ENCODE measurements at regions not wholly inside any gene's neighbourhood (a gene's known extent, or its start where the extent isn't known, plus 50 kb on each side); places are given as distances from the start of the nearest gene placed in this dataset.

- TF ChIP-seq TAF1 (IDR thresholded peaks at IDR 0.05; ENCODE audit: borderline replicate concordance, insufficient read depth, low read length) = no peak
- TF ChIP-seq POLR2AphosphoS5 (IDR thresholded peaks at IDR 0.05; ENCODE audit: low read depth, low read length) = no peak
- no peak for TF ChIP-seq SIN3A (IDR thresholded peaks at IDR 0.05; ENCODE audit: borderline replicate concordance, insufficient read depth, low read length)
- no peak for TF ChIP-seq FOXP2 (optimal IDR thresholded peaks at IDR 0.05; ENCODE audit: borderline replicate concordance, extremely low read depth, extremely low read length, insufficient read depth)
- TF ChIP-seq REST (IDR thresholded peaks at IDR 0.05; ENCODE audit: insufficient read depth in 1 of 2, low read depth in 2 of 2, low read length in 2 of 2) = no peak
These were observed 255.3 kb downstream of the KLF6 start for GRCh38 chr10:3529691-3530090.

GRCh38 chr10:3528823-3529403 lies 256.1 kb downstream of the KLF6 start:
- no peak for TF ChIP-seq TAF1 (IDR thresholded peaks at IDR 0.05; ENCODE audit: borderline replicate concordance, insufficient read depth, low read length)

- TF ChIP-seq SIN3A (IDR thresholded peaks at IDR 0.05; ENCODE audit: borderline replicate concordance, insufficient read depth, low read length) (no peak), TAF1 (IDR thresholded peaks at IDR 0.05; ENCODE audit: borderline replicate concordance, insufficient read depth, low read length) (no peak), POLR2AphosphoS5 (IDR thresholded peaks at IDR 0.05; ENCODE audit: low read depth, low read length) (no peak), FOXP2 (optimal IDR thresholded peaks at IDR 0.05; ENCODE audit: borderline replicate concordance, extremely low read depth, extremely low read length, insufficient read depth) (no peak), REST (IDR thresholded peaks at IDR 0.05; ENCODE audit: insufficient read depth in 1 of 2, low read depth in 2 of 2, low read length in 2 of 2) (no peak)
These were observed 256.7 kb downstream of the KLF6 start for GRCh38 chr10:3528271-3528670.

GRCh38 chr10:3527869-3528268 lies 257.1 kb downstream of the KLF6 start:
- TF ChIP-seq TAF1 (IDR thresholded peaks at IDR 0.05; ENCODE audit: borderline replicate concordance, insufficient read depth, low read length) (no peak), SIN3A (IDR thresholded peaks at IDR 0.05; ENCODE audit: borderline replicate concordance, insufficient read depth, low read length) (no peak), FOXP2 (optimal IDR thresholded peaks at IDR 0.05; ENCODE audit: borderline replicate concordance, extremely low read depth, extremely low read length, insufficient read depth) (no peak), REST (IDR thresholded peaks at IDR 0.05; ENCODE audit: insufficient read depth in 1 of 2, low read depth in 2 of 2, low read length in 2 of 2) (no peak), POLR2AphosphoS5 (IDR thresholded peaks at IDR 0.05; ENCODE audit: low read depth, low read length) (no peak)

GRCh38 chr10:3526727-3527501 lies 258.1 kb downstream of the KLF6 start:
- TF ChIP-seq FOXP2 (optimal IDR thresholded peaks at IDR 0.05; ENCODE audit: borderline replicate concordance, extremely low read depth, extremely low read length, insufficient read depth) (no peak), POLR2AphosphoS5 (IDR thresholded peaks at IDR 0.05; ENCODE audit: low read depth, low read length) (no peak)

- TF ChIP-seq REST (IDR thresholded peaks at IDR 0.05; ENCODE audit: insufficient read depth in 1 of 2, low read depth in 2 of 2, low read length in 2 of 2) (peak in 1 of 2 experiments; percentile 41; a peak in 1 of 4 replicates), POLR2AphosphoS5 (IDR thresholded peaks at IDR 0.05; ENCODE audit: low read depth, low read length) (no peak), SIN3A (IDR thresholded peaks at IDR 0.05; ENCODE audit: borderline replicate concordance, insufficient read depth, low read length) (peak; percentile 68; the same call in 1 of the 2 replicates), TAF1 (IDR thresholded peaks at IDR 0.05; ENCODE audit: borderline replicate concordance, insufficient read depth, low read length) (peak; percentile 41; the same call in 1 of the 2 replicates), FOXP2 (optimal IDR thresholded peaks at IDR 0.05; ENCODE audit: borderline replicate concordance, extremely low read depth, extremely low read length, insufficient read depth) (peak; percentile 75)
These were observed 259.1 kb downstream of the KLF6 start for GRCh38 chr10:3525832-3526449.
